H9 (cell line): ENCODE measurements at regions not wholly inside any gene's neighbourhood (a gene's known extent, or its start where the extent isn't known, plus 50 kb on each side); places are given as distances from the start of the nearest gene placed in this dataset.

Experiments
- DNase-seq: peaks from one replicate; pipeline ENCODE4 v3.0.0-alpha.2; 2017
- H2AFZ ChIP-seq: one replicate; pipeline ENCODE4 v1.6.1; 2013; ENCODE audit warnings: mild to moderate bottlenecking, low read length, control low read depth, moderate library complexity
- H2AK5ac ChIP-seq: 2 replicates; pipeline ENCODE4 v1.6.1; 2013; ENCODE audit warnings: low read length, control low read depth, mixed read lengths; ENCODE audit not compliant: insufficient read length
- H2BK120ac ChIP-seq: one replicate; pipeline ENCODE4 v1.6.1; 2013; ENCODE audit warnings: low read depth, mild to moderate bottlenecking, low read length, control low read depth, inconsistent platforms; ENCODE audit not compliant: poor library complexity, severe bottlenecking
- H2BK12ac ChIP-seq: 2 replicates; pipeline ENCODE4 v1.6.1; 2013; ENCODE audit warnings: low read length, control low read depth, mixed read lengths, low read depth; ENCODE audit not compliant: insufficient read length
- H2BK15ac ChIP-seq: 2 replicates; pipeline ENCODE4 v1.6.1; 2013; ENCODE audit warnings: low read depth, low read length, control low read depth
- H2BK20ac ChIP-seq: one replicate; pipeline ENCODE4 v1.6.1; 2013; ENCODE audit warnings: low read depth, mild to moderate bottlenecking, low read length, control low read depth, inconsistent platforms; ENCODE audit not compliant: poor library complexity, severe bottlenecking
- H2BK5ac ChIP-seq: 2 replicates; pipeline ENCODE4 v1.6.1; 2013; ENCODE audit warnings: low read length, control low read depth, mixed read lengths; ENCODE audit not compliant: insufficient read length
- H3K14ac ChIP-seq: 2 replicates; pipeline ENCODE4 v1.6.1; 2013; ENCODE audit warnings: low read length, control low read depth; ENCODE audit not compliant: insufficient read depth
- H3K18ac ChIP-seq: 2 replicates; pipeline ENCODE4 v1.6.1; 2013; ENCODE audit warnings: low read depth, mild to moderate bottlenecking, mixed read lengths, low read length, control low read depth; ENCODE audit not compliant: insufficient read length
- H3K23ac ChIP-seq: 2 replicates; pipeline ENCODE4 v1.6.1; 2013; ENCODE audit warnings: low read length, control low read depth, mixed read lengths, low read depth; ENCODE audit not compliant: insufficient read length
- H3K23me2 ChIP-seq: 2 replicates; pipeline ENCODE4 v1.6.1; 2013; ENCODE audit warnings: low read depth, mild to moderate bottlenecking, mixed read lengths, low read length, control low read depth; ENCODE audit not compliant: insufficient read length, poor library complexity, severe bottlenecking
- H3K27ac ChIP-seq: 2 replicates; pipeline ENCODE4 v1.5.1; 2013; ENCODE audit warnings: low read length, control low read depth, mixed read lengths, low read depth; ENCODE audit not compliant: insufficient read length
- H3K27me3 ChIP-seq: 2 replicates; pipeline ENCODE4 v1.6.1; 2013; ENCODE audit warnings: low read length, control low read depth, inconsistent platforms; ENCODE audit not compliant: insufficient read depth
- H3K4ac ChIP-seq: 2 replicates; pipeline ENCODE4 v1.6.1; 2013; ENCODE audit warnings: low read depth, mild to moderate bottlenecking, control low read depth, inconsistent platforms, low read length, moderate library complexity
- H3K4me1 ChIP-seq: 2 replicates; pipeline ENCODE4 v1.6.1; 2013; ENCODE audit warnings: low read length, control low read depth, inconsistent platforms; ENCODE audit not compliant: insufficient read depth
- H3K4me2 ChIP-seq: 2 replicates; pipeline ENCODE4 v1.6.1; 2013; ENCODE audit warnings: low read length, control low read depth, mixed read lengths; ENCODE audit not compliant: insufficient read length, insufficient read depth
- H3K56ac ChIP-seq: 2 replicates; pipeline ENCODE4 v1.6.1; 2013; ENCODE audit warnings: low read depth, mild to moderate bottlenecking, mixed read lengths, low read length, control low read depth; ENCODE audit not compliant: insufficient read length
- H3K79me1 ChIP-seq: 2 replicates; pipeline ENCODE4 v1.6.1; 2013; ENCODE audit warnings: low read depth, mild to moderate bottlenecking, moderate library complexity, low read length, control low read depth, inconsistent platforms; ENCODE audit not compliant: insufficient read depth, poor library complexity, severe bottlenecking
- H3K79me2 ChIP-seq: 2 replicates; pipeline ENCODE4 v1.6.1; 2013; ENCODE audit warnings: low read length, control low read depth, inconsistent platforms; ENCODE audit not compliant: insufficient read depth
- H3K9ac ChIP-seq: 2 replicates; pipeline ENCODE4 v1.6.1; 2013; ENCODE audit warnings: low read length, control low read depth, mixed read lengths; ENCODE audit not compliant: insufficient read length; ENCODE audit errors: extremely low read depth
- H3K9me3 ChIP-seq: one replicate; pipeline ENCODE4 v1.6.1; 2013; ENCODE audit warnings: low read depth, low read length, inconsistent platforms; ENCODE audit not compliant: control insufficient read depth
- H3T11ph ChIP-seq: one replicate; pipeline ENCODE4 v1.6.1; 2013; ENCODE audit warnings: mild to moderate bottlenecking, low read length, control low read depth, inconsistent platforms
- H4K20me1 ChIP-seq: one replicate; pipeline ENCODE4 v1.6.1; 2013; ENCODE audit not compliant: control insufficient read depth, insufficient read length, insufficient read depth
- H4K5ac ChIP-seq: 2 replicates; pipeline ENCODE4 v1.6.1; 2013; ENCODE audit warnings: low read depth, mild to moderate bottlenecking, mixed read lengths, low read length, control low read depth; ENCODE audit not compliant: insufficient read length
- H4K8ac ChIP-seq: replicated peaks from 2 replicates; pipeline ENCODE4 v1.6.1; 2013; ENCODE audit warnings: low read length, control low read depth, mixed read lengths, low read depth; ENCODE audit not compliant: insufficient read length
- H4K91ac ChIP-seq: 2 replicates; pipeline ENCODE4 v1.6.1; 2013; ENCODE audit warnings: low read depth, mild to moderate bottlenecking, moderate library complexity, mixed read lengths, low read length, control low read depth; ENCODE audit not compliant: insufficient read length
- H3K27ac Mint-ChIP-seq, 3 experiments: 2 replicates in 2 of 3; 3 replicates in 1 of 3; pipeline ENCODE4 v1.8.0; 2020 to 2021; ENCODE audit warnings: mixed read lengths in 3 of 3, mild to moderate bottlenecking in 1 of 3, moderate library complexity in 1 of 3
- H3K27me3 Mint-ChIP-seq: 2 replicates; pipeline ENCODE4 v1.8.0; 2021; ENCODE audit warnings: low read depth, mild to moderate bottlenecking, moderate library complexity, mixed read lengths
- H3K36me3 Mint-ChIP-seq, 3 experiments: 2 replicates in 2 of 3; 3 replicates in 1 of 3; pipeline ENCODE4 v1.8.0; 2020 to 2021; ENCODE audit warnings: low read depth in 3 of 3, mixed read lengths in 3 of 3; ENCODE audit not compliant: insufficient read depth in 1 of 3
- H3K4me1 Mint-ChIP-seq, 2 experiments: 2 replicates each; pipeline ENCODE4 v1.8.0; 2020; ENCODE audit warnings: mixed read lengths in 2 of 2
- H3K4me3 Mint-ChIP-seq, 2 experiments: 2 replicates in 1 of 2; 3 replicates in 1 of 2; pipeline ENCODE4 v1.8.0; 2020 to 2021; ENCODE audit warnings: mild to moderate bottlenecking in 2 of 2, mixed read lengths in 2 of 2, moderate library complexity in 1 of 2
- H3K9me3 Mint-ChIP-seq, 2 experiments: 2 replicates in 1 of 2; 3 replicates in 1 of 2; pipeline ENCODE4 v1.8.0; 2020; ENCODE audit warnings: mild to moderate bottlenecking in 2 of 2, mixed read lengths in 2 of 2, moderate library complexity in 1 of 2
- CTCF ChIP-seq: fragments of 200-600 bp; sonication (generic); conservative IDR thresholded peaks from 3 replicates; pipeline ENCODE4 v1.8.0; 2021; ENCODE audit warnings: antibody characterized with exemption, mild to moderate bottlenecking
- WGBS: extraction: QIAGEN DNeasy Blood & Tissue Kit; methylation state at CpG from one replicate; pipeline ENCODE4 v1.1.7; 2013; ENCODE audit warnings: missing lambda C conversion rate, low lambda C conversion rate, mixed read lengths; ENCODE audit not compliant: insufficient read length; ENCODE audit errors: extremely low coverage; 5-methylcytosine and 5-hydroxymethylcytosine counted together

- no peak for TF ChIP-seq CTCF
Observed at GRCh38 chr18:39494211-39494896, 1928.8 kb upstream of the CELF4 start.

More at GRCh38 chr18:39494211-39494896, 1928.8 kb upstream of the CELF4 start:
- H3K36me3 Mint-ChIP-seq, result peaks cover 2 to 19% (median 11%) of the 10 kb centered on the region in 3 experiments; a peak in 6 of 7 replicates
- Histone ChIP-seq H2AK5ac (no peak overlapping the region), H3T11ph (no peak overlapping the region), H4K91ac (no peak overlapping the region), H3K4ac (no peak overlapping the region), H4K20me1 (no peaks in the 10 kb centered on the region), H3K79me2 (no peaks in the 10 kb centered on the region), H3K14ac (no peak overlapping the region), H2BK5ac (no peak overlapping the region), H3K56ac (no peak overlapping the region), H3K79me1 (no peaks in the 10 kb centered on the region), H4K8ac (no peak overlapping the region), H3K27ac (no peak overlapping the region), H3K9ac (no peak overlapping the region), H3K27me3 (no peaks in the 10 kb centered on the region), H4K5ac (no peak overlapping the region), H2BK12ac (no peak overlapping the region), H3K23ac (no peak overlapping the region), H3K4me2 (no peak overlapping the region), H3K9me3 (no peaks in the 10 kb centered on the region), H2AFZ (no peak overlapping the region), H3K23me2 (no peaks in the 10 kb centered on the region), H2BK120ac (no peak overlapping the region), H3K4me1 (no peaks in the 10 kb centered on the region), H2BK20ac (no peak overlapping the region), H3K18ac (no peak overlapping the region), H2BK15ac (no peak overlapping the region)
- no peak overlapping the region for H3K27ac Mint-ChIP-seq
- no peaks in the 10 kb centered on the region for H3K27me3 Mint-ChIP-seq
- peaks cover 8 to 13% of the 10 kb centered on the region in 2 experiments; a peak in 4 of 5 replicates for H3K9me3 Mint-ChIP-seq
- no peak for DNase-seq
- peaks cover 2 to 6% of the 10 kb centered on the region in 2 experiments; a peak in 2 of 4 replicates for H3K4me1 Mint-ChIP-seq
- H3K4me3 Mint-ChIP-seq, result no peak overlapping the region
- WGBS, result no CpG with 5 or more reads among the region's 3 CpGs
